ENCODE measurements at regions not wholly inside any gene's neighbourhood (a gene's known extent, or its start where the extent isn't known, plus 50 kb on each side); places are given as distances from the start of the nearest gene placed in this dataset.

DNA sequence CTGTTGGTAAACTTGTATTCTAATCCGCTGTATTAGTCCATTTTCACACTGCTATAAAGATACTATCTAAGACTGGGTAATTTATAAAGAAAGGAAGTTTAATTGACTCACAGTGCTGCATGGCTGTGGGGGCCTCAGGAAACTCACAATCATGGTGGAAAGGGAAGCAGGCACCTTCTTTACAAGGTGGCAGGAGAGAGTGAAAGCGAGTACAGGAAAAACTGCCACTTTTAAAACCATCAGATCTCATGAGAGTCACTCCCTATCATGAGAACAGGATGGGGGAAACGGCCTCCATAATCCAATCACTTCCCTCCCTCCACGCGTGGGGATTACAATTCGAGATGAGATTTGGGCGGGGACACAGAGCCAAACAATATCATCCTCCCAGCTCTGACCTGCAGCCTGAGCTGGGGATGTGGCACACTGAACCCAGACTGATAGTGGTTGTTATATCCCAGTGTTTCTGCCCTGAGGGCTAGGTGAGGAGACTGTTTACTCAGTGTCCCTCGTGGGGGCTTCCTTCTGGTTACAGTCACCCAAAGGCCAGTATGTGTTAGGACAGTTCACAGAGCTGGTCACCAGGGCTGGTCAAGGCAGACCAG lies 488.3 kb downstream of the KDM4C start:
- Histone ChIP-seq H2AFZ (ENCODE audit: low read length) (no peak overlapping the region), H3K9me3 (ENCODE audit: insufficient read depth, low read depth, low read length) (no peaks in the 10 kb centered on the region), H3K36me3 (ENCODE audit: insufficient read depth, low read length) (no peaks in the 10 kb centered on the region), H3K9ac (ENCODE audit: low read depth, low read length, poor library complexity, severe bottlenecking) (no peak overlapping the region), H4K20me1 (ENCODE audit: insufficient read depth, low read length, poor library complexity, severe bottlenecking) (no peaks in the 10 kb centered on the region), H3K4me2 (ENCODE audit: low read depth, low read length, poor library complexity, severe bottlenecking) (no peak overlapping the region), H3K4me1 (ENCODE audit: insufficient read depth, low read length, poor library complexity, severe bottlenecking) (peaks cover 27% of the 10 kb centered on the region), H3K4me3 (ENCODE audit: low read length, poor library complexity, severe bottlenecking) (no peak overlapping the region), H3K9me2 (replicated peaks; ENCODE audit: low read depth, low read length) (no peaks in the 10 kb centered on the region), H3K79me2 (ENCODE audit: insufficient read depth, low read length) (no peaks in the 10 kb centered on the region), H3K27me3 (ENCODE audit: insufficient read depth, low read length, poor library complexity, severe bottlenecking) (no peaks in the 10 kb centered on the region), H3F3A (ENCODE audit: low read depth) (no peaks in the 10 kb centered on the region)
- TF ChIP-seq, protein P1, sequence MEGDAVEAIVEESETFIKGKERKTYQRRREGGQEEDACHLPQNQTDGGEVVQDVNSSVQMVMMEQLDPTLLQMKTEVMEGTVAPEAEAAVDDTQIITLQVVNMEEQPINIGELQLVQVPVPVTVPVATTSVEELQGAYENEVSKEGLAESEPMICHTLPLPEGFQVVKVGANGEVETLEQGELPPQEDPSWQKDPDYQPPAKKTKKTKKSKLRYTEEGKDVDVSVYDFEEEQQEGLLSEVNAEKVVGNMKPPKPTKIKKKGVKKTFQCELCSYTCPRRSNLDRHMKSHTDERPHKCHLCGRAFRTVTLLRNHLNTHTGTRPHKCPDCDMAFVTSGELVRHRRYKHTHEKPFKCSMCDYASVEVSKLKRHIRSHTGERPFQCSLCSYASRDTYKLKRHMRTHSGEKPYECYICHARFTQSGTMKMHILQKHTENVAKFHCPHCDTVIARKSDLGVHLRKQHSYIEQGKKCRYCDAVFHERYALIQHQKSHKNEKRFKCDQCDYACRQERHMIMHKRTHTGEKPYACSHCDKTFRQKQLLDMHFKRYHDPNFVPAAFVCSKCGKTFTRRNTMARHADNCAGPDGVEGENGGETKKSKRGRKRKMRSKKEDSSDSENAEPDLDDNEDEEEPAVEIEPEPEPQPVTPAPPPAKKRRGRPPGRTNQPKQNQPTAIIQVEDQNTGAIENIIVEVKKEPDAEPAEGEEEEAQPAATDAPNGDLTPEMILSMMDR (conservative IDR thresholded peaks at IDR 0.05; ENCODE audit: low read length), result no peak
- no peak for TF ChIP-seq EZH2phosphoT487 (IDR thresholded peaks at IDR 0.05; ENCODE audit: borderline replicate concordance)

DNA sequence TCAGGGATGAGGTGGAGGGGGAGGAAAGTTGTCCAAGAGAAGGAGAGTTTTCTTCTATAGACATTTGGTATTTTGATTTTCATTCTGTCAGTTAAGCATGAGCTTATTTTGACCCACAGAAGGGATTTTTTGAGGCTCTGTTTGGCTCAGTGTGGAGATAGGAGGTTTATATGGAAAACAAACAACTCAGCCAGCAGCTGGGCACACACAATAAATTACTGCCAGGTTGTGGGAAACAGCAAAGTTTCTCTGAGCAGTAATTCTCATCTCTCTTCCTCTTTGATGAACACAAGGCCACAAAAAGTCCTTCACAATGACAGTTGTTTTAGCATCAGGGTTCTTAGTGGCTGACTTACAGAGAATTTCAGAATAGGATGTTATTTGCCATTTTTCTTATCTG lies 486.1 kb downstream of the KDM4C start:
- H3K9me2 ChIP-seq (replicated peaks; ENCODE audit: low read depth, low read length), result no peaks in the 10 kb centered on the region
- H3K4me1 ChIP-seq (ENCODE audit: insufficient read depth, low read length, poor library complexity, severe bottlenecking), result peaks cover 27% of the 10 kb centered on the region
- H2AFZ ChIP-seq (ENCODE audit: low read length), result 0 out of 2 replicates have a peak overlapping the region, but pooled peaks have one; percentile 33
- no peaks in the 10 kb centered on the region for H3K79me2 ChIP-seq (ENCODE audit: insufficient read depth, low read length)
- no peaks in the 10 kb centered on the region for H4K20me1 ChIP-seq (ENCODE audit: insufficient read depth, low read length, poor library complexity, severe bottlenecking)
- H3K9ac ChIP-seq (ENCODE audit: low read depth, low read length, poor library complexity, severe bottlenecking), result no peak overlapping the region
- no peak overlapping the region for H3K4me3 ChIP-seq (ENCODE audit: low read length, poor library complexity, severe bottlenecking)
- no peaks in the 10 kb centered on the region for H3K36me3 ChIP-seq (ENCODE audit: insufficient read depth, low read length)
- H3F3A ChIP-seq (ENCODE audit: low read depth), result no peaks in the 10 kb centered on the region
- no peaks in the 10 kb centered on the region for H3K9me3 ChIP-seq (ENCODE audit: insufficient read depth, low read depth, low read length)
- H3K4me2 ChIP-seq (ENCODE audit: low read depth, low read length, poor library complexity, severe bottlenecking), result no peak overlapping the region
- TF ChIP-seq EZH2phosphoT487 (IDR thresholded peaks at IDR 0.05; ENCODE audit: borderline replicate concordance), result no peak
- TF ChIP-seq, protein P1 (conservative IDR thresholded peaks at IDR 0.05; ENCODE audit: low read length), result no peak
- no peaks in the 10 kb centered on the region for H3K27me3 ChIP-seq (ENCODE audit: insufficient read depth, low read length, poor library complexity, severe bottlenecking)

DNA sequence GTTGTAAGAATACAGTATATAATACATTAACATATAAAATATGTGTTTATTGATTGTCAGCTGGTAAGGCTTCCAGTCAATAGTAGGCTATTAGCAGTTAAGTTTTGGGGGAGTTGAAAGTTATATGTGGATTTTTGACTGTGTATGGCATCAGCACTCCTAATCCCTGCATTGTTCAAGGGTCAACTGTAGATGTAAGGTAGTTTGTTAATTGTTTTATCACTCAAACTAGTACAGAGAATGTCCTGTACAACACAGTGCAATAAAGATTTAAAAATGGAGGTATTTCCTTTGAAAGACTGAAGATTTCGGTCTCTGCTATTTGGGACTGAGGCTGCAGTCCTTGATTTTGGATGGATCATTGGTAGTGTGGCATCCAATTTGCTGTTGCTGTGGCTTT lies 484.4 kb downstream of the KDM4C start:
- Histone ChIP-seq H3K4me1 (ENCODE audit: insufficient read depth, low read length, poor library complexity, severe bottlenecking) (peaks cover 43% of the 10 kb centered on the region), H4K20me1 (ENCODE audit: insufficient read depth, low read length, poor library complexity, severe bottlenecking) (no peaks in the 10 kb centered on the region), H3F3A (ENCODE audit: low read depth) (no peaks in the 10 kb centered on the region), H3K9ac (ENCODE audit: low read depth, low read length, poor library complexity, severe bottlenecking) (no peak overlapping the region), H3K27me3 (ENCODE audit: insufficient read depth, low read length, poor library complexity, severe bottlenecking) (no peaks in the 10 kb centered on the region), H3K4me2 (ENCODE audit: low read depth, low read length, poor library complexity, severe bottlenecking) (no peak overlapping the region), H3K4me3 (ENCODE audit: low read length, poor library complexity, severe bottlenecking) (no peak overlapping the region), H3K9me2 (replicated peaks; ENCODE audit: low read depth, low read length) (no peaks in the 10 kb centered on the region), H3K9me3 (ENCODE audit: insufficient read depth, low read depth, low read length) (no peaks in the 10 kb centered on the region), H3K79me2 (ENCODE audit: insufficient read depth, low read length) (no peaks in the 10 kb centered on the region), H3K36me3 (ENCODE audit: insufficient read depth, low read length) (no peaks in the 10 kb centered on the region), H2AFZ (ENCODE audit: low read length) (no peak overlapping the region)
- TF ChIP-seq, protein P1 (conservative IDR thresholded peaks at IDR 0.05; ENCODE audit: low read length), result no peak

Data from Loucy (cell line).